ENCODE measurements at regions not wholly inside any gene's neighbourhood (a gene's known extent, or its start where the extent isn't known, plus 50 kb on each side); places are given as distances from the start of the nearest gene placed in this dataset.

GRCh38 chr9:108591121-108591520 lies 264.7 kb downstream of the ACTL7B start:
- TF ChIP-seq POLR2AphosphoS5 (IDR thresholded peaks at IDR 0.05; ENCODE audit: low read depth) (no peak), CTCF (conservative IDR thresholded peaks at IDR 0.05; ENCODE audit: low read depth in 2 of 2) (no peak), CREB1 (CRISPR knock-in tag; IDR thresholded peaks at IDR 0.05; ENCODE audit: low read depth) (no peak), EZH2phosphoT487 (IDR thresholded peaks at IDR 0.05; ENCODE audit: unreplicated experiment) (no peak), EZH2 (IDR thresholded peaks at IDR 0.05; ENCODE audit: low read depth, unreplicated experiment) (no peak), REST (IDR thresholded peaks at IDR 0.05; ENCODE audit: unreplicated experiment) (no peak)

All from GM23338 (cell line).